GM13976 (cell line): ENCODE measurements at regions not wholly inside any gene's neighbourhood (a gene's known extent, or its start where the extent isn't known, plus 50 kb on each side); places are given as distances from the start of the nearest gene placed in this dataset.

ENCODE experiments used
- DNase-seq: peaks from one replicate; pipeline ENCODE4 v3.0.0; 2012; ENCODE audit warnings: low spot score
- in situ Hi-C: fragments of 300-500 bp; cut with MboI; formaldehyde crosslinking; loops from one replicate; pipeline ENCODE4 v1.12.0; 2022; ENCODE audit warnings: low sequenced_read_pairs, mixed read lengths, inconsistent platforms; ENCODE audit not compliant: unreplicated experiment
- TF ChIP-seq, protein P1 (sequence below): IDR thresholded peaks from 2 replicates; pipeline ENCODE4 v1.5.1; 2012; ENCODE audit warnings: borderline replicate concordance, mild to moderate bottlenecking; ENCODE audit not compliant: insufficient read depth; ENCODE audit errors: extremely low read depth, missing control alignments, control extremely low read depth

DNA sequence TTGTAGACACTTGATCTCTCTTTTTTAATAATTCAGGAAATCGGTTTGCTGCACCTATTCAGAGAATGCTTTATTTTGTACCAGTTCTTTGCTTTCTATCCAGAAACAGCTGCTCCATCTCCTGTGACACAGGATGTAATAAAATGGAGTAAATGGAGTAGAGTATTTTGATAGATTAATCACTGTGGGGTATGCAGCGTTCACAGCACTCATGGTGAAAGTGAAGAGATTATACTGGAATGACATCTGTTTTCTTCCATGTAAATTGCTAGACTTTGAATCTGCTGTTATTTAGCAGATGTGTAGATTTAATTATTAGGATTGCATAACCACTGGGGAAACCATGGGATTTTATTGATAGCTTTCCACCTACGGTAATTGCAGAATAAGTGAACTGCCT lies 227.3 kb upstream of the ARHGAP42 start:
- in situ Hi-C loops: no loop called here
- TF ChIP-seq, protein P1, sequence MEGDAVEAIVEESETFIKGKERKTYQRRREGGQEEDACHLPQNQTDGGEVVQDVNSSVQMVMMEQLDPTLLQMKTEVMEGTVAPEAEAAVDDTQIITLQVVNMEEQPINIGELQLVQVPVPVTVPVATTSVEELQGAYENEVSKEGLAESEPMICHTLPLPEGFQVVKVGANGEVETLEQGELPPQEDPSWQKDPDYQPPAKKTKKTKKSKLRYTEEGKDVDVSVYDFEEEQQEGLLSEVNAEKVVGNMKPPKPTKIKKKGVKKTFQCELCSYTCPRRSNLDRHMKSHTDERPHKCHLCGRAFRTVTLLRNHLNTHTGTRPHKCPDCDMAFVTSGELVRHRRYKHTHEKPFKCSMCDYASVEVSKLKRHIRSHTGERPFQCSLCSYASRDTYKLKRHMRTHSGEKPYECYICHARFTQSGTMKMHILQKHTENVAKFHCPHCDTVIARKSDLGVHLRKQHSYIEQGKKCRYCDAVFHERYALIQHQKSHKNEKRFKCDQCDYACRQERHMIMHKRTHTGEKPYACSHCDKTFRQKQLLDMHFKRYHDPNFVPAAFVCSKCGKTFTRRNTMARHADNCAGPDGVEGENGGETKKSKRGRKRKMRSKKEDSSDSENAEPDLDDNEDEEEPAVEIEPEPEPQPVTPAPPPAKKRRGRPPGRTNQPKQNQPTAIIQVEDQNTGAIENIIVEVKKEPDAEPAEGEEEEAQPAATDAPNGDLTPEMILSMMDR: no peak
- DNase-seq: no peak

DNA sequence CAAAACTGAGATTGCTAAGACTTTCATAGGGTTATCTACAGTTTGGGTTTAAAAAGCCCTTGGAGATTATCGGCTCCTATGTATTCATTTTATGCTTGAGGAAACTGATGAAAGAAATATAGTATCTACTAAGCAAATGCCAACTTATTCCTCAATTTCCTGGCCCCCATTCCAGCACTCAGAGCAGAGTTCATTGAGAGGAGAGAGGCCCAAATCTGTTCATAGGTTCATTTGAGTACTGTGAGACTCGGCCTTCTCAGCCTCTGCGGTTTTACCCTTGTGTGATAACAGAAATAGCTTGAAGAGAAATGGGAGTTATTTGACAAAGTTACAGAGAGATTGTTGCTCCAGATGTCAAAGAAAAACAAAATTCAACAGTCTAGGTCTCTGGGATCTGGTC lies 226.7 kb upstream of the ARHGAP42 start:
- no peak for DNase-seq
- TF ChIP-seq, protein P1: no peak
- in situ Hi-C loops: no loop called here

DNA sequence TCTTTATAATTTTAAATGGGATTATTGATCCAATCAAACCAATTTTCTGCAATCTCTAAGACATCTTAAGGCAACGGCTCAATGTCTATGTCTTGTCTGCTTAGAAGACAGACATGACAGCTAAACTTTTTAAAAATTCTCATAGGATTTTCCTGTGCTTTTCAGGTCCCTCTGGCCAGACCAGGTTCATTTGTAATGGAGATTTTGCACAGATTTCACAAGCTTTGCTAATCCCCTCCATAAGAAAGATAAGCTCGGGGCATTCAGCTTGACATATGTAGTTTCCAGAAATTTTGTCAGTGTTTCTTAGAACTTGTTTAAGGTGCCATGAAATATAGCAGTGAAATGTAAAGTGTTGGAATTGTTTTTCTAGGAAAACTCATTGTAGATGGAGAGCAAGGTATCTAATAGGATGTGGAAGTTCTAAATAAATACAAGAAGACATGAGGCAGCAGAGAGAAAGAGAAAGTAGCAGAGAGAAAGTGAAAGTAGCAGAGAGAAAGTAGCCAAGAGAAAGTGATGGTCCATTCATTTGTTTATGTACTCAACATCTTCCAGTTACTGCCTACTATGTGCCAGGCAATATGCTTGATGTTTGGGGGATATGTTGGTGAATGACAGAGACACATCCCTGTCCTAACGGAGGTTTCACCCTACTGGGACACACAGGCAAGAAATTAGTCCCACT lies 219.1 kb upstream of the ARHGAP42 start:
- in situ Hi-C loops: no loop called here
- TF ChIP-seq, protein P1: no peak

DNA sequence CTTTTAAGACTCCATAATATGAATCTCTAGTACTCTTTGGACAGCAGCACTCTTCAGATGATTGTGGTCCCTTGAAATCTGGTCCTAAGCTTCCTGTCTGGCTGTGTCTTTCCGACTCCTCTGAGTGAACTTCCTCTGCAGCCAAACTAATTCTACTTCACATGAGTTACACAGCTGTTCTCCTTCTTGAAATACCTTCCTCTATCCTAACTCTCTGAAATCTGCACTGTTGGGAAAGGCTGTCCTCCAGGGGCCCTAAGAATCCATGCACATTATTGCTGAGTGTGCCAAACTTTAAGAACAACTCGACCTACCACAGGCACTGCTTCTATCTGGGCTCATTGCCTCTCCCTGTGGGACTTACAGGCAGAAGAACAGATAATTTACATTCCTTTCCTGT lies 217.3 kb upstream of the ARHGAP42 start:
- no peak for DNase-seq
- TF ChIP-seq, protein P1: no peak
- in situ Hi-C loops: no loop called here

More for the DNA sequence above, 219.1 kb upstream of the ARHGAP42 start:
- DNase-seq: peak; percentile 8

DNA sequence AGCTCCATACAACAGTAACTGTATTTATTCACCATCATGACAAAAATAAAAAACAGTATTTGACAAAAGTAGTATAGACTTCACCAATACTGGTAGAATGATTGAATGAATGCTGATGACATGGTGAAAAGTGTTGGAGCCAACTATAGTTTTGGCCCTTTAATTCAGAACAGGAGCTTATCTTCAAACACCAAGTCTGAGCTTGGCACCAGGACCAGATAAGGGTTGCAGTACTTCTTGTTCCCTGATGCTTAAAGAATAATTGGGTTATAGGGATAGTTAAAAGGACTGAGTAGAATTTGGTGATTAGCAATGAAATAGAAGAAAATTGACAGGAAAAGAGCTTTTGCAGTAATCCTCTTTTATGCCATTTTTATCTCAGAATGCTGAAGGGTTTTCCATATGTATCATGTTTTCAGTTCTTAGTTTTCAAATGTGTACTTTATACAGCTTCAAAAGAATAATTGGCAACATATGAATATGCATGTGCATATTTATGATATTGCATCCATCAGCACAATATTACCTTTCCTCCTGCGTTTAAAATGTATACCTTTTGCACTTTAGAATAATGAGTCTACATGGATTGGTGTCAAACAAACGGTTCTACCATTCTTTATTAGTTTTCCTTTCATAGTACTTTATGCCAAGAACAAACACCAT lies 214.2 kb upstream of the ARHGAP42 start:
- TF ChIP-seq, protein P1: no peak
- in situ Hi-C loops: no loop called here
- DNase-seq: no peak

DNA sequence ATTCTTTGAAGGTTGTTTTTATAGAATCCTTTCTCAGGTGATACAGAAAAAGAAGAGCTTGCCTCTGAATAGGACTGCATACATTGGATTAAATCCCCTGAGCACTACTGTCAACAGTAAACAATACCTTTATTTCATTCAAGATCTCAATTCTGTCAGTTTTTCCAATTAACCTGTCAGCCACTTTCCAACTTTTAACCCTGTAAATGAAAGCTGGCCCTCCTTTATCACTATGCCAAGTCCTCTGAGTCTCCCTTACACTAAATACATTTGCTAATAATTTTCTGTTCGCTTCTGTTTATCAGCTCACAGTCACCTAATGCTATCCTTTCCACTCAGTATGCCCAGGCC lies 213.7 kb upstream of the ARHGAP42 start:
- DNase-seq: no peak
- in situ Hi-C loops: no loop called here
- TF ChIP-seq, protein P1: no peak
